CD14-positive monocyte (primary cell): ENCODE measurements at regions not wholly inside any gene's neighbourhood (a gene's known extent, or its start where the extent isn't known, plus 50 kb on each side); places are given as distances from the start of the nearest gene placed in this dataset.
"Not testable (repeated sequence)": the region's sequence is repeated elsewhere in the genome, so short reads cannot be mapped to it uniquely, and the experiment has no call there.

Experiments used
- DNase-seq, 3 donors: peaks; one replicate each; pipeline ENCODE4 v3.0.0-alpha.2; 2011 to 2022
- H2AFZ ChIP-seq: 2 replicates; pipeline ENCODE4 v1.6.0; 2012; ENCODE audit warnings: mild to moderate bottlenecking, low read depth, low read length, inconsistent platforms; ENCODE audit not compliant: insufficient read depth, poor library complexity, severe bottlenecking
- H3K27ac ChIP-seq, 2 donors: 1 replicate in 1 of 2; 2 replicates in 1 of 2; pipeline ENCODE4 v1.5.1; 2012 to 2013; ENCODE audit warnings: low read length in 2 of 2, control low read depth in 1 of 2, inconsistent platforms in 1 of 2, low read depth in 1 of 2, mild to moderate bottlenecking in 1 of 2
- H3K27me3 ChIP-seq, 2 donors: one replicate each; pipeline versions ENCODE4 v1.6.0 to v1.6.1; 2011 to 2013; ENCODE audit warnings: low read length in 2 of 2; ENCODE audit not compliant: control insufficient read depth in 2 of 2, insufficient read depth in 2 of 2
- H3K36me3 ChIP-seq, 2 donors: replicated peaks in 1 of 2; 1 replicate in 1 of 2; 2 replicates in 1 of 2; pipeline versions ENCODE4 v1.5.1 to v1.6.1; 2012 to 2013; ENCODE audit warnings: low read length in 2 of 2, control low read depth in 1 of 2, inconsistent platforms in 1 of 2, mild to moderate bottlenecking in 1 of 2; ENCODE audit not compliant: insufficient read depth in 2 of 2, control insufficient read depth in 1 of 2
- H3K4me1 ChIP-seq, 2 donors: 1 replicate in 1 of 2; 2 replicates in 1 of 2; pipeline versions ENCODE4 v1.5.1 to v1.6.1; 2012 to 2013; ENCODE audit warnings: low read length in 2 of 2, control low read depth in 1 of 2, inconsistent platforms in 1 of 2, mild to moderate bottlenecking in 1 of 2, moderate library complexity in 1 of 2; ENCODE audit not compliant: insufficient read depth in 2 of 2, control insufficient read depth in 1 of 2
- H3K4me2 ChIP-seq: replicated peaks from 2 replicates; pipeline ENCODE3; 2012; ENCODE audit warnings: low read length, moderate library complexity, mild to moderate bottlenecking; ENCODE audit not compliant: poor library complexity, severe bottlenecking; ENCODE audit errors: extremely low read depth
- H3K4me3 ChIP-seq, 3 experiments: fragments of 200-600 bp in 1 of 3; sonication (generic) in 1 of 3; replicated peaks in 1 of 3; 1 replicate in 2 of 3; 2 replicates in 1 of 3; pipeline ENCODE4 v1.5.1; 2011 to 2013; ENCODE audit warnings: low read length in 3 of 3, mild to moderate bottlenecking in 3 of 3, control low read depth in 2 of 3, low read depth in 2 of 3, inconsistent platforms in 1 of 3, moderate library complexity in 1 of 3
- H3K79me2 ChIP-seq: 2 replicates; pipeline ENCODE4 v1.6.0; 2012; ENCODE audit warnings: mild to moderate bottlenecking, control low read depth, inconsistent platforms, low read length, moderate library complexity; ENCODE audit not compliant: insufficient read depth
- H3K9ac ChIP-seq: 2 replicates; pipeline ENCODE4 v1.6.0; 2017; ENCODE audit warnings: low read length, mild to moderate bottlenecking; ENCODE audit not compliant: insufficient read depth, poor library complexity, severe bottlenecking
- H3K9me3 ChIP-seq, 2 donors: replicated peaks in 1 of 2; 1 replicate in 1 of 2; 2 replicates in 1 of 2; pipeline versions ENCODE4 v1.5.1 to v1.6.1; 2012 to 2013; ENCODE audit warnings: low read length in 2 of 2, control low read depth in 1 of 2; ENCODE audit not compliant: control insufficient read depth in 1 of 2, insufficient read depth in 1 of 2
- H4K20me1 ChIP-seq: 2 replicates; pipeline ENCODE4 v1.6.0; 2012; ENCODE audit warnings: mild to moderate bottlenecking, low read length, control low read depth, moderate library complexity; ENCODE audit not compliant: insufficient read depth
- H3K27ac Mint-ChIP-seq, 7 donors: one replicate each; pipeline ENCODE4 v1.8.0; 2020; ENCODE audit warnings: mild to moderate bottlenecking in 7 of 7, mixed read lengths in 7 of 7, moderate library complexity in 6 of 7, inconsistent platforms in 2 of 7
- H3K27me3 Mint-ChIP-seq, 3 donors: one replicate each; pipeline ENCODE4 v1.8.0; 2021 to 2022; ENCODE audit warnings: low read depth in 3 of 3, mild to moderate bottlenecking in 3 of 3, mixed read lengths in 3 of 3, moderate library complexity in 3 of 3, inconsistent platforms in 1 of 3
- H3K36me3 Mint-ChIP-seq, 2 donors: one replicate each; pipeline ENCODE4 v1.8.0; 2020; ENCODE audit warnings: mixed read lengths in 2 of 2, inconsistent platforms in 1 of 2, mild to moderate bottlenecking in 1 of 2
- H3K4me1 Mint-ChIP-seq: one replicate; pipeline ENCODE4 v1.8.0; 2020; ENCODE audit warnings: mild to moderate bottlenecking, mixed read lengths
- H3K4me3 Mint-ChIP-seq, 2 donors: one replicate each; pipeline ENCODE4 v1.8.0; 2020; ENCODE audit warnings: mild to moderate bottlenecking in 2 of 2, mixed read lengths in 2 of 2, moderate library complexity in 1 of 2
- H3K9me3 Mint-ChIP-seq, 7 donors: one replicate each; pipeline ENCODE4 v1.8.0; 2020 to 2022; ENCODE audit warnings: mixed read lengths in 7 of 7, mild to moderate bottlenecking in 6 of 7, moderate library complexity in 6 of 7, inconsistent platforms in 2 of 7
- WGBS: methylation state at CpG from one replicate; pipeline ENCODE4 v1.1.5; 2013; ENCODE audit warnings: missing lambda C conversion rate; ENCODE audit not compliant: insufficient coverage; 5-methylcytosine and 5-hydroxymethylcytosine counted together
- intact Hi-C, 2 donors: fragments of 100-400 bp; cut with micrococcal nuclease; formaldehyde crosslinking; loops; one replicate each; pipeline versions ENCODE4 v1.15.0 to v1.15.1; 2023
- TF ChIP-seq, protein P1 (sequence below): fragments of 200-600 bp; IDR thresholded peaks from one replicate; pipeline ENCODE4 v1.8.0; 2022; ENCODE audit warnings: antibody characterized with exemption, mild to moderate bottlenecking

DNA sequence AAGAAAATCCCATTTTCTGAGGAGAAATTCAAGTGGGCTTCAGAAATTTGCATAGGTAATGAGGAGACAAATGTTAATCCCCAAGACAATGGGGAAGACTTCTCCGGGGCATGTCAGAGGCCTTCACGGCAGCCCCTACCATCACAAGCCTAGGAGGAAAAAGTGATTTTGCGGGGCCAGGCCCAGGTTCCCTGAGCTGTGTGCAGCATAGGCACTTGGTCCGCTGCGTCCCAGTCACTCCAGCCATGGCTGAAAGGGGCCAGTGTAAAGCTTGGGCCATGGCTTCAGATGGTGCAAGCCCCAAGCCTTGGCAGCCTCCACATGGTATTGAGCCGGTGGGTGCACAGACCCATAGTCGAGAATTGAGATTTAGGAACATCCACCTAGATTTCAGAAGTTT lies 570.7 kb downstream of the KCNA4 start:
- H3K4me1 Mint-ChIP-seq: no peaks in the 10 kb centered on the region
- intact Hi-C loops: no loop called here
- peaks cover 0 to 3% (median 0%) of the 10 kb centered on the region in 3 donors for H3K27me3 Mint-ChIP-seq
- H3K9ac ChIP-seq: no peak overlapping the region
- H3K36me3 Mint-ChIP-seq: no peaks in the 10 kb centered on the region
- H2AFZ ChIP-seq: no peak overlapping the region
- 91% methylated on average over 4 of the region's 7 CpGs for WGBS
- peaks cover 0 to 4% (median 0%) of the 10 kb centered on the region in 7 donors for H3K9me3 Mint-ChIP-seq
- no peak overlapping the region for H3K4me3 ChIP-seq
- no peaks in the 10 kb centered on the region for H3K4me1 ChIP-seq
- H3K4me3 Mint-ChIP-seq: no peak overlapping the region
- no peak overlapping the region for H3K27ac ChIP-seq
- H3K4me2 ChIP-seq: no peak overlapping the region
- H3K27ac Mint-ChIP-seq: no peak overlapping the region
- peaks cover 0 to 3% of the 10 kb centered on the region in 2 donors for H3K9me3 ChIP-seq
- no peaks in the 10 kb centered on the region for H4K20me1 ChIP-seq
- no peaks in the 10 kb centered on the region for H3K36me3 ChIP-seq
- H3K79me2 ChIP-seq: no peaks in the 10 kb centered on the region
- no peaks in the 10 kb centered on the region for H3K27me3 ChIP-seq
- no peak for DNase-seq
- TF ChIP-seq, protein P1, sequence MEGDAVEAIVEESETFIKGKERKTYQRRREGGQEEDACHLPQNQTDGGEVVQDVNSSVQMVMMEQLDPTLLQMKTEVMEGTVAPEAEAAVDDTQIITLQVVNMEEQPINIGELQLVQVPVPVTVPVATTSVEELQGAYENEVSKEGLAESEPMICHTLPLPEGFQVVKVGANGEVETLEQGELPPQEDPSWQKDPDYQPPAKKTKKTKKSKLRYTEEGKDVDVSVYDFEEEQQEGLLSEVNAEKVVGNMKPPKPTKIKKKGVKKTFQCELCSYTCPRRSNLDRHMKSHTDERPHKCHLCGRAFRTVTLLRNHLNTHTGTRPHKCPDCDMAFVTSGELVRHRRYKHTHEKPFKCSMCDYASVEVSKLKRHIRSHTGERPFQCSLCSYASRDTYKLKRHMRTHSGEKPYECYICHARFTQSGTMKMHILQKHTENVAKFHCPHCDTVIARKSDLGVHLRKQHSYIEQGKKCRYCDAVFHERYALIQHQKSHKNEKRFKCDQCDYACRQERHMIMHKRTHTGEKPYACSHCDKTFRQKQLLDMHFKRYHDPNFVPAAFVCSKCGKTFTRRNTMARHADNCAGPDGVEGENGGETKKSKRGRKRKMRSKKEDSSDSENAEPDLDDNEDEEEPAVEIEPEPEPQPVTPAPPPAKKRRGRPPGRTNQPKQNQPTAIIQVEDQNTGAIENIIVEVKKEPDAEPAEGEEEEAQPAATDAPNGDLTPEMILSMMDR: no peak

DNA sequence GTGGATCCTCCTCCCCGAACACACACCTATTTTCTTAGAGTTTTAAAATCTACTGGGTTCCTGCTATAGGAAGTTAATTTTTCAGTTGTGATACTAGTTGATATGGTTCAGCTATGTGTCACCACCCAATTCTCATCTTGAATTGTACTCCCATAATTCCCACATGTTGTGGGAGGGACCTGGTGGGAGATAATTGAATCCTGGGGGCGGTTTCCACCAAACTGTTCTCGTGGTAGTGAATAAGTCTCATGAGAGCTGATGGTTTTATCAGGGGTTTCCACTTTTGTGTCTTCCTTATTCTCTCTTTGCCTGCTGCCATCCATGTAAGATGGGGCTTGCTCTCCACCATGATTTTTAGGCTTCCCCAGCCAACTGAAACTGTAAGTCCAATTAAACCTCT lies 571.6 kb downstream of the KCNA4 start:
- H3K4me3 Mint-ChIP-seq, H3K27me3 ChIP-seq, H3K27me3 Mint-ChIP-seq, H3K4me1 Mint-ChIP-seq, H3K4me1 ChIP-seq, H2AFZ ChIP-seq, H3K27ac ChIP-seq, H3K36me3 ChIP-seq, DNase-seq, H3K9me3 Mint-ChIP-seq, H3K79me2 ChIP-seq, H3K4me3 ChIP-seq, H3K9me3 ChIP-seq, H3K27ac Mint-ChIP-seq, H4K20me1 ChIP-seq, intact Hi-C loops, H3K36me3 Mint-ChIP-seq, H3K4me2 ChIP-seq, H3K9ac ChIP-seq: not testable (repeated sequence)
- no CpG with 5 or more reads among the region's 3 CpGs for WGBS
